CD4-positive, alpha-beta T cell (primary cell): ENCODE measurements at regions not wholly inside any gene's neighbourhood (a gene's known extent, or its start where the extent isn't known, plus 50 kb on each side); places are given as distances from the start of the nearest gene placed in this dataset.

Experiments
- ATAC-seq: fragments of 200-7000 bp; cut with Tn5 transposase; one replicate; pipeline ENCODE4 v1.10.0; 2022; ENCODE audit warnings: mild to moderate bottlenecking; ENCODE audit not compliant: poor library complexity
- CTCF ChIA-PET: fragments of 350-600 bp; sonication (Branson Sonifier 250); formaldehyde crosslinking; loops from one replicate; lab custom pipeline; 2021; ENCODE audit warnings: antibody characterized with exemption, inconsistent platforms; lab: Charles Lee
- POLR2A ChIA-PET: fragments of 350-600 bp; sonication (Branson Sonifier 250); formaldehyde crosslinking; loops from one replicate; lab custom pipeline; 2021; ENCODE audit warnings: antibody characterized with exemption, inconsistent platforms; lab: Charles Lee
- DNase-seq, 14 experiments: peaks; one replicate each; pipeline ENCODE4 v3.0.0-alpha.2; 2013 to 2020; ENCODE audit warnings: mixed read lengths in 2 of 14
- H3K27ac ChIP-seq, 2 donors: one replicate each; pipeline versions ENCODE4 v1.5.1 to v1.7.0; 2013; ENCODE audit warnings: low read length in 2 of 2, low read depth in 1 of 2, mild to moderate bottlenecking in 1 of 2
- H3K27me3 ChIP-seq, 2 experiments: 1 replicate in 1 of 2; 2 replicates in 1 of 2; pipeline versions ENCODE4 v1.6.1 to v1.7.0; 2013; ENCODE audit warnings: low read length in 2 of 2, control low read depth in 1 of 2, mild to moderate bottlenecking in 1 of 2, moderate library complexity in 1 of 2; ENCODE audit not compliant: insufficient read depth in 2 of 2, control insufficient read depth in 1 of 2
- H3K36me3 ChIP-seq: one replicate; pipeline ENCODE4 v1.6.1; 2013; ENCODE audit warnings: low read length, control low read depth; ENCODE audit not compliant: insufficient read depth
- H3K4me1 ChIP-seq: one replicate; pipeline ENCODE4 v1.6.1; 2013; ENCODE audit warnings: low read length, control low read depth; ENCODE audit not compliant: insufficient read depth
- H3K4me3 ChIP-seq: one replicate; pipeline ENCODE4 v1.5.1; 2013; ENCODE audit warnings: mild to moderate bottlenecking, low read length, moderate library complexity
- H3K9me3 ChIP-seq, 2 experiments: 1 replicate in 1 of 2; 2 replicates in 1 of 2; pipeline versions ENCODE4 v1.6.1 to v1.7.0; 2013; ENCODE audit warnings: low read length in 2 of 2, mild to moderate bottlenecking in 2 of 2, control low read depth in 1 of 2, moderate library complexity in 1 of 2; ENCODE audit not compliant: control insufficient read depth in 1 of 2, insufficient read depth in 1 of 2
- H3K27ac Mint-ChIP-seq: one replicate; pipeline ENCODE4 v1.8.0; 2020; ENCODE audit warnings: mixed read lengths
- H3K27me3 Mint-ChIP-seq: one replicate; pipeline ENCODE4 v1.8.0; 2021; ENCODE audit warnings: mixed read lengths
- H3K36me3 Mint-ChIP-seq: one replicate; pipeline ENCODE4 v1.8.0; 2021; ENCODE audit warnings: low read depth, mixed read lengths
- H3K4me1 Mint-ChIP-seq: one replicate; pipeline ENCODE4 v1.8.0; 2021; ENCODE audit warnings: low read depth, mixed read lengths
- H3K4me3 Mint-ChIP-seq: one replicate; pipeline ENCODE4 v1.8.0; 2020; ENCODE audit warnings: mild to moderate bottlenecking, mixed read lengths
- H3K9me3 Mint-ChIP-seq: one replicate; pipeline ENCODE4 v1.8.0; 2020; ENCODE audit warnings: mixed read lengths
- CTCF ChIP-seq: fragments of 200-600 bp; IDR thresholded peaks from one replicate; pipeline ENCODE4 v1.8.0; 2022; ENCODE audit warnings: antibody characterized with exemption, mild to moderate bottlenecking
- intact Hi-C, 2 experiments: fragments of 100-400 bp; cut with DNase I in 1 of 2; cut with micrococcal nuclease in 1 of 2; formaldehyde crosslinking; loops; one replicate each; pipeline versions ENCODE4 v1.15.1 to v1.9.0; 2023 to 2025; cut with DNase I, micrococcal nuclease

GRCh38 chr6:129959358-129959930, 58.9 kb upstream of the L3MBTL3 start:
- no peak for DNase-seq
- POLR2A ChIA-PET, result no interaction called here

GRCh38 chr6:129957941-129958898, 60.2 kb upstream of the L3MBTL3 start:
- intact Hi-C loops, result no loop called here
- no peak overlapping the region for H3K27ac ChIP-seq
- TF ChIP-seq CTCF, result no peak
- no peaks in the 10 kb centered on the region for H3K27me3 Mint-ChIP-seq
- no peak overlapping the region for H3K27ac Mint-ChIP-seq
- H3K4me3 ChIP-seq, result no peak overlapping the region
- H3K36me3 Mint-ChIP-seq, result no peaks in the 10 kb centered on the region
- POLR2A ChIA-PET, result no interaction called here
- no peaks in the 10 kb centered on the region for H3K27me3 ChIP-seq
- no peaks in the 10 kb centered on the region for H3K36me3 ChIP-seq
- H3K4me1 Mint-ChIP-seq, result no peaks in the 10 kb centered on the region
- no peaks in the 10 kb centered on the region for H3K9me3 Mint-ChIP-seq
- H3K4me3 Mint-ChIP-seq, result no peak overlapping the region
- CTCF ChIA-PET, result no interaction called here
- H3K9me3 ChIP-seq, result peaks cover 0 to 11% of the 10 kb centered on the region in 2 experiments
- DNase-seq, result no peak
- no peaks in the 10 kb centered on the region for H3K4me1 ChIP-seq
- ATAC-seq, result no peak

More at GRCh38 chr6:129959358-129959930, 58.9 kb upstream of the L3MBTL3 start:
- Histone ChIP-seq H3K4me1 (no peaks in the 10 kb centered on the region), H3K27me3 (no peaks in the 10 kb centered on the region), H3K4me3 (no peak overlapping the region), H3K36me3 (no peaks in the 10 kb centered on the region), H3K27ac (no peak overlapping the region), H3K9me3 (peaks cover 0 to 11% of the 10 kb centered on the region in 2 experiments)
- H3K27me3 Mint-ChIP-seq, result peaks cover 5% of the 10 kb centered on the region
- H3K36me3 Mint-ChIP-seq, result no peaks in the 10 kb centered on the region
- no peak for TF ChIP-seq CTCF
- H3K4me1 Mint-ChIP-seq, result no peaks in the 10 kb centered on the region
- H3K4me3 Mint-ChIP-seq, result no peak overlapping the region
- intact Hi-C loops, result no loop called here
- no peak overlapping the region for H3K27ac Mint-ChIP-seq
- ATAC-seq, result no peak
- no peaks in the 10 kb centered on the region for H3K9me3 Mint-ChIP-seq
- CTCF ChIA-PET, result no interaction called here

GRCh38 chr6:129955584-129955983, 62.8 kb upstream of the L3MBTL3 start:
- intact Hi-C loops, result no loop called here
- H3K27me3 ChIP-seq, result no peaks in the 10 kb centered on the region
- ChIA-PET CTCF (no interaction called here), POLR2A (no interaction called here)
- H3K9me3 Mint-ChIP-seq, result no peaks in the 10 kb centered on the region
- H3K36me3 Mint-ChIP-seq, result no peaks in the 10 kb centered on the region
- H3K4me3 Mint-ChIP-seq, result no peak overlapping the region
- H3K4me1 ChIP-seq, result no peaks in the 10 kb centered on the region
- H3K4me3 ChIP-seq, result no peak overlapping the region
- H3K4me1 Mint-ChIP-seq, result no peaks in the 10 kb centered on the region
- H3K27me3 Mint-ChIP-seq, result peaks cover 4% of the 10 kb centered on the region
- no peak for TF ChIP-seq CTCF
- H3K27ac Mint-ChIP-seq, result no peak overlapping the region
- H3K9me3 ChIP-seq, result peaks cover 0 to 11% of the 10 kb centered on the region in 2 experiments
- no peak overlapping the region for H3K27ac ChIP-seq
- ATAC-seq, result no peak
- H3K36me3 ChIP-seq, result no peaks in the 10 kb centered on the region
- no peak for DNase-seq
